AG04449 (cell line): ENCODE measurements at regions not wholly inside any gene's neighbourhood (a gene's known extent, or its start where the extent isn't known, plus 50 kb on each side); places are given as distances from the start of the nearest gene placed in this dataset.

Source experiments
- CTCF ChIA-PET: fragments of 350-600 bp; formaldehyde crosslinking; extraction: SDS; loops from one replicate; lab custom pipeline; 2021; ENCODE audit warnings: antibody characterized with exemption; lab: Yijun Ruan, JAX
- POLR2A ChIA-PET: fragments of 400-600, 350-600 bp; formaldehyde crosslinking; extraction: SDS; loops from one replicate; lab custom pipeline; 2020; ENCODE audit warnings: antibody characterized with exemption, inconsistent platforms; lab: Yijun Ruan, JAX
- DNase-seq: peaks from one replicate; pipeline ENCODE4 v3.0.0-alpha.2; 2010; ENCODE audit warnings: low read depth, low spot score
- H3K4me3 ChIP-seq: 2 replicates; pipeline ENCODE4 v1.5.1; 2011; ENCODE audit warnings: low read depth, mild to moderate bottlenecking, control low read depth, low read length
- CTCF ChIP-seq: IDR thresholded peaks from one replicate; pipeline ENCODE4 v1.5.1; 2011; ENCODE audit warnings: mild to moderate bottlenecking, moderate library complexity, low read length, control low read depth, inconsistent platforms; ENCODE audit not compliant: insufficient read depth; ENCODE audit errors: missing control alignments

GRCh38 chrX:26845056-26845455 lies 618.1 kb downstream of the PPP4R3C start:
- TF ChIP-seq CTCF = no peak
- no peak for DNase-seq
- ChIA-PET POLR2A (no interaction called here), CTCF (no interaction called here)
- no peak overlapping the region for H3K4me3 ChIP-seq

- DNase-seq = no peak
- H3K4me3 ChIP-seq = no peak overlapping the region
- ChIA-PET POLR2A (no interaction called here), CTCF (no interaction called here)
- TF ChIP-seq CTCF = no peak
Measured at GRCh38 chrX:26822448-26822847, 606.5 kb downstream of the MAGEB5 start.

DNA sequence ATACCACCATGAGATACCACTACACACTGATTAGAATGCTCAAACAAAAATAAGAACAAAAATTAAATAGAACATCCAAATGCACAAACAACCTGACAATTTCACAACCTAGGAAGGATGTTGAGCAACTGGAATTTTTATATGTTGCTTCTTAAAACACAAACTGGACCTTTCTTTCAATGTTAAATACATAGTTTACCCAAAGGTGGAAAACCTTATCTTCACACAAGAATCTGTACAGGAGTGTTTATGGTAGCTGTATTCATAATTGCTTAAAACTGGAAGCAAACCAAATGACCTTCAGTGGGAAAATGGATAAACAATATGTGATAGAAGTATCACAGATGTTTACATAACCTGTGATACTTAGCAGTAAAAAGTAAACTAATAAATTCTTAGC lies 573.8 kb downstream of the MAGEB5 start:
- no peak overlapping the region for H3K4me3 ChIP-seq
- no peak for TF ChIP-seq CTCF
- POLR2A ChIA-PET = no interaction called here
- CTCF ChIA-PET = no interaction called here
- no peak for DNase-seq

DNA sequence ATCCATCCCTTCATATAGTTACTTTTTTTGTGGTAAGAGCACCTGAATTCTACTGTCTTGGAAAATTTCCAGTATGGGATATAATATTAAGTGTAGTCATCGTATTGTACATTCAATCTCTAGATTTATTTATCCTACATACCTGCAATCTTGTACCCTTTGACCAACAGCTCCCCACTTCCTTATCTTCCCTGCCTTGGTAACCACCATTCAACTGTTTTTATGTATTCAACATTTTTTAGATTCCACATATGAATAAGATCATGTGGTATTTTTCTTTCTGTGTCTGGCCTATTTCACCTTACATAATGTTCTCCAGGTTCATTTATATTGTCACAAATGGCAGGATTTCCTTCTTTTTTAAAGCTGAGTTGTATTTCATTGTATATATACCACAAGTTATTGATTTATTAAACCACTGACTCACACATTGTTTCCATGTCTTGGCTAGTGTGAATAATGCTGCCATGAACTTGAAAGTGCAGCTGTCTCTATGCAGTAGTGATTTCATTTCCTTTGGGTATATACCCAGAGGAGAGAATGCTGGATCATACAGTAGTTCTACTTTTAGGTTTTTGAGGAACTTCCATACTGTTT lies 572.5 kb downstream of the MAGEB5 start:
- DNase-seq = no peak
- H3K4me3 ChIP-seq = no peak overlapping the region
- CTCF ChIA-PET = no interaction called here
- POLR2A ChIA-PET = no interaction called here
- TF ChIP-seq CTCF = no peak

GRCh38 chrX:26783512-26784225 lies 567.7 kb downstream of the MAGEB5 start:
- peak; percentile 6 for TF ChIP-seq CTCF
- CTCF ChIA-PET = interaction anchor here (0.6 to 1.3 kb wide), 5 partner anchors 13 to 406 kb away, joined by 3 to 4 read pairs (median 3); no protein-coding TSS in a partner anchor
- POLR2A ChIA-PET = no interaction called here
- H3K4me3 ChIP-seq = no peak overlapping the region
- no peak for DNase-seq

- H3K4me3 ChIP-seq = no peak overlapping the region
- TF ChIP-seq CTCF = no peak
- CTCF ChIA-PET = no interaction called here
- POLR2A ChIA-PET = no interaction called here
- DNase-seq = no peak
Measured at GRCh38 chrX:26778320-26778888, 562.4 kb downstream of the MAGEB5 start.
